K562 (cell line): ENCODE measurements at regions not wholly inside any gene's neighbourhood (a gene's known extent, or its start where the extent isn't known, plus 50 kb on each side); places are given as distances from the start of the nearest gene placed in this dataset.

Experiments
- CBX2 ChIP-seq: fragments of 200-600 bp; sonication (generic); IDR thresholded peaks from one replicate; pipeline ENCODE4 v1.6.1; 2012; ENCODE audit warnings: mild to moderate bottlenecking, low read length, inconsistent platforms; ENCODE audit not compliant: insufficient read depth, poor library complexity, severe bottlenecking
- CBX5 ChIP-seq: IDR thresholded peaks from 2 replicates; pipeline ENCODE4 v1.6.1; 2014; ENCODE audit warnings: low read depth, borderline replicate concordance
- NFIC ChIP-seq: fragments of 450-650 bp; IDR thresholded peaks from 2 replicates; pipeline ENCODE4 v1.6.1; 2017; ENCODE audit warnings: mild to moderate bottlenecking, inconsistent platforms
- RBM25 ChIP-seq: fragments of 200-400 bp; formaldehyde crosslinking; IDR thresholded peaks from 2 replicates; pipeline ENCODE4 v1.6.1; 2018; ENCODE audit warnings: low read length, low read depth, moderate library complexity; ENCODE audit not compliant: severe bottlenecking
- TAF7 ChIP-seq: fragments of 450-650 bp; IDR thresholded peaks from 2 replicates; pipeline ENCODE4 v1.6.1; 2016; ENCODE audit warnings: missing genetic modification characterization, missing compliant biosample characterization
- TF ChIP-seq, protein P1 (sequence below), 3 experiments: IDR thresholded peaks in 2 of 3; conservative IDR thresholded peaks in 1 of 3; 2 replicates each; pipeline ENCODE4 v1.5.1; 2011 to 2012; ENCODE audit warnings: low read length in 3 of 3, mild to moderate bottlenecking in 3 of 3, control low read depth in 2 of 3, improper control_type of control experiment in 1 of 3, inconsistent platforms in 1 of 3, low read depth in 1 of 3, mixed read lengths in 1 of 3, moderate library complexity in 1 of 3; ENCODE audit not compliant: insufficient read depth in 2 of 3
- TF ChIP-seq, protein P2 (sequence below): fragments of 450-650 bp; IDR thresholded peaks from 2 replicates; pipeline ENCODE4 v1.6.1; 2016; ENCODE audit warnings: mild to moderate bottlenecking, moderate library complexity
- TF ChIP-seq, protein P3 (sequence below): fragments of 450-650 bp; IDR thresholded peaks from 2 replicates; pipeline ENCODE4 v1.6.1; 2016; ENCODE audit warnings: antibody characterized with exemption

DNA sequence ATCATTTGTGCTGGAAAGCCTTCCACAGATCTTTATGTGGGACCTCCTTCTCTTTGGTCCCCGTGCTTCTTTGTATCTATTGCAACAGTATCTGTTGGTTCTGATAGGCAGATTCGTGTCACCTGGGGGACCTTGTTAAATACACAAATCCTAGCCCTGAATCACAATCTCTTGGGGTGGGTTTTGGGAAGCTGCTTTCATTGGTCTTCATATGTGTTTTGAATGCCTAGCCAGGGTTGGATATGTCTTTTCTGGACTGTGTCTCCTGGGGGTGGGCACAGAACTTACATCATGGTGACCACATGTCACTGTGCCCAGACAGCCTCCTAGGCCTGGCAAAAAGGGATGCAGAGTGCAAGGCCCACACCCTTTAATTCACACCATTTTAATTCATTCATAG lies 81.0 kb upstream of the HNF1B start:
- TF ChIP-seq RBM25 (no peak), CBX5 (no peak), TAF7 (tag) (no peak), NFIC (no peak), CBX2 (no peak)
- TF ChIP-seq, protein P1, sequence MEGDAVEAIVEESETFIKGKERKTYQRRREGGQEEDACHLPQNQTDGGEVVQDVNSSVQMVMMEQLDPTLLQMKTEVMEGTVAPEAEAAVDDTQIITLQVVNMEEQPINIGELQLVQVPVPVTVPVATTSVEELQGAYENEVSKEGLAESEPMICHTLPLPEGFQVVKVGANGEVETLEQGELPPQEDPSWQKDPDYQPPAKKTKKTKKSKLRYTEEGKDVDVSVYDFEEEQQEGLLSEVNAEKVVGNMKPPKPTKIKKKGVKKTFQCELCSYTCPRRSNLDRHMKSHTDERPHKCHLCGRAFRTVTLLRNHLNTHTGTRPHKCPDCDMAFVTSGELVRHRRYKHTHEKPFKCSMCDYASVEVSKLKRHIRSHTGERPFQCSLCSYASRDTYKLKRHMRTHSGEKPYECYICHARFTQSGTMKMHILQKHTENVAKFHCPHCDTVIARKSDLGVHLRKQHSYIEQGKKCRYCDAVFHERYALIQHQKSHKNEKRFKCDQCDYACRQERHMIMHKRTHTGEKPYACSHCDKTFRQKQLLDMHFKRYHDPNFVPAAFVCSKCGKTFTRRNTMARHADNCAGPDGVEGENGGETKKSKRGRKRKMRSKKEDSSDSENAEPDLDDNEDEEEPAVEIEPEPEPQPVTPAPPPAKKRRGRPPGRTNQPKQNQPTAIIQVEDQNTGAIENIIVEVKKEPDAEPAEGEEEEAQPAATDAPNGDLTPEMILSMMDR (IDR thresholded peaks at IDR 0.05 in 2 of 3, conservative IDR thresholded peaks at IDR 0.05 in 1 of 3; ENCODE audit: insufficient read depth in 2 of 3, low read depth in 1 of 3, low read length in 3 of 3) = no peak
- TF ChIP-seq, protein P2, sequence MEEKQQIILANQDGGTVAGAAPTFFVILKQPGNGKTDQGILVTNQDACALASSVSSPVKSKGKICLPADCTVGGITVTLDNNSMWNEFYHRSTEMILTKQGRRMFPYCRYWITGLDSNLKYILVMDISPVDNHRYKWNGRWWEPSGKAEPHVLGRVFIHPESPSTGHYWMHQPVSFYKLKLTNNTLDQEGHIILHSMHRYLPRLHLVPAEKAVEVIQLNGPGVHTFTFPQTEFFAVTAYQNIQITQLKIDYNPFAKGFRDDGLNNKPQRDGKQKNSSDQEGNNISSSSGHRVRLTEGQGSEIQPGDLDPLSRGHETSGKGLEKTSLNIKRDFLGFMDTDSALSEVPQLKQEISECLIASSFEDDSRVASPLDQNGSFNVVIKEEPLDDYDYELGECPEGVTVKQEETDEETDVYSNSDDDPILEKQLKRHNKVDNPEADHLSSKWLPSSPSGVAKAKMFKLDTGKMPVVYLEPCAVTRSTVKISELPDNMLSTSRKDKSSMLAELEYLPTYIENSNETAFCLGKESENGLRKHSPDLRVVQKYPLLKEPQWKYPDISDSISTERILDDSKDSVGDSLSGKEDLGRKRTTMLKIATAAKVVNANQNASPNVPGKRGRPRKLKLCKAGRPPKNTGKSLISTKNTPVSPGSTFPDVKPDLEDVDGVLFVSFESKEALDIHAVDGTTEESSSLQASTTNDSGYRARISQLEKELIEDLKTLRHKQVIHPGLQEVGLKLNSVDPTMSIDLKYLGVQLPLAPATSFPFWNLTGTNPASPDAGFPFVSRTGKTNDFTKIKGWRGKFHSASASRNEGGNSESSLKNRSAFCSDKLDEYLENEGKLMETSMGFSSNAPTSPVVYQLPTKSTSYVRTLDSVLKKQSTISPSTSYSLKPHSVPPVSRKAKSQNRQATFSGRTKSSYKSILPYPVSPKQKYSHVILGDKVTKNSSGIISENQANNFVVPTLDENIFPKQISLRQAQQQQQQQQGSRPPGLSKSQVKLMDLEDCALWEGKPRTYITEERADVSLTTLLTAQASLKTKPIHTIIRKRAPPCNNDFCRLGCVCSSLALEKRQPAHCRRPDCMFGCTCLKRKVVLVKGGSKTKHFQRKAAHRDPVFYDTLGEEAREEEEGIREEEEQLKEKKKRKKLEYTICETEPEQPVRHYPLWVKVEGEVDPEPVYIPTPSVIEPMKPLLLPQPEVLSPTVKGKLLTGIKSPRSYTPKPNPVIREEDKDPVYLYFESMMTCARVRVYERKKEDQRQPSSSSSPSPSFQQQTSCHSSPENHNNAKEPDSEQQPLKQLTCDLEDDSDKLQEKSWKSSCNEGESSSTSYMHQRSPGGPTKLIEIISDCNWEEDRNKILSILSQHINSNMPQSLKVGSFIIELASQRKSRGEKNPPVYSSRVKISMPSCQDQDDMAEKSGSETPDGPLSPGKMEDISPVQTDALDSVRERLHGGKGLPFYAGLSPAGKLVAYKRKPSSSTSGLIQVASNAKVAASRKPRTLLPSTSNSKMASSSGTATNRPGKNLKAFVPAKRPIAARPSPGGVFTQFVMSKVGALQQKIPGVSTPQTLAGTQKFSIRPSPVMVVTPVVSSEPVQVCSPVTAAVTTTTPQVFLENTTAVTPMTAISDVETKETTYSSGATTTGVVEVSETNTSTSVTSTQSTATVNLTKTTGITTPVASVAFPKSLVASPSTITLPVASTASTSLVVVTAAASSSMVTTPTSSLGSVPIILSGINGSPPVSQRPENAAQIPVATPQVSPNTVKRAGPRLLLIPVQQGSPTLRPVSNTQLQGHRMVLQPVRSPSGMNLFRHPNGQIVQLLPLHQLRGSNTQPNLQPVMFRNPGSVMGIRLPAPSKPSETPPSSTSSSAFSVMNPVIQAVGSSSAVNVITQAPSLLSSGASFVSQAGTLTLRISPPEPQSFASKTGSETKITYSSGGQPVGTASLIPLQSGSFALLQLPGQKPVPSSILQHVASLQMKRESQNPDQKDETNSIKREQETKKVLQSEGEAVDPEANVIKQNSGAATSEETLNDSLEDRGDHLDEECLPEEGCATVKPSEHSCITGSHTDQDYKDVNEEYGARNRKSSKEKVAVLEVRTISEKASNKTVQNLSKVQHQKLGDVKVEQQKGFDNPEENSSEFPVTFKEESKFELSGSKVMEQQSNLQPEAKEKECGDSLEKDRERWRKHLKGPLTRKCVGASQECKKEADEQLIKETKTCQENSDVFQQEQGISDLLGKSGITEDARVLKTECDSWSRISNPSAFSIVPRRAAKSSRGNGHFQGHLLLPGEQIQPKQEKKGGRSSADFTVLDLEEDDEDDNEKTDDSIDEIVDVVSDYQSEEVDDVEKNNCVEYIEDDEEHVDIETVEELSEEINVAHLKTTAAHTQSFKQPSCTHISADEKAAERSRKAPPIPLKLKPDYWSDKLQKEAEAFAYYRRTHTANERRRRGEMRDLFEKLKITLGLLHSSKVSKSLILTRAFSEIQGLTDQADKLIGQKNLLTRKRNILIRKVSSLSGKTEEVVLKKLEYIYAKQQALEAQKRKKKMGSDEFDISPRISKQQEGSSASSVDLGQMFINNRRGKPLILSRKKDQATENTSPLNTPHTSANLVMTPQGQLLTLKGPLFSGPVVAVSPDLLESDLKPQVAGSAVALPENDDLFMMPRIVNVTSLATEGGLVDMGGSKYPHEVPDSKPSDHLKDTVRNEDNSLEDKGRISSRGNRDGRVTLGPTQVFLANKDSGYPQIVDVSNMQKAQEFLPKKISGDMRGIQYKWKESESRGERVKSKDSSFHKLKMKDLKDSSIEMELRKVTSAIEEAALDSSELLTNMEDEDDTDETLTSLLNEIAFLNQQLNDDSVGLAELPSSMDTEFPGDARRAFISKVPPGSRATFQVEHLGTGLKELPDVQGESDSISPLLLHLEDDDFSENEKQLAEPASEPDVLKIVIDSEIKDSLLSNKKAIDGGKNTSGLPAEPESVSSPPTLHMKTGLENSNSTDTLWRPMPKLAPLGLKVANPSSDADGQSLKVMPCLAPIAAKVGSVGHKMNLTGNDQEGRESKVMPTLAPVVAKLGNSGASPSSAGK = no peak
- TF ChIP-seq, protein P3, sequence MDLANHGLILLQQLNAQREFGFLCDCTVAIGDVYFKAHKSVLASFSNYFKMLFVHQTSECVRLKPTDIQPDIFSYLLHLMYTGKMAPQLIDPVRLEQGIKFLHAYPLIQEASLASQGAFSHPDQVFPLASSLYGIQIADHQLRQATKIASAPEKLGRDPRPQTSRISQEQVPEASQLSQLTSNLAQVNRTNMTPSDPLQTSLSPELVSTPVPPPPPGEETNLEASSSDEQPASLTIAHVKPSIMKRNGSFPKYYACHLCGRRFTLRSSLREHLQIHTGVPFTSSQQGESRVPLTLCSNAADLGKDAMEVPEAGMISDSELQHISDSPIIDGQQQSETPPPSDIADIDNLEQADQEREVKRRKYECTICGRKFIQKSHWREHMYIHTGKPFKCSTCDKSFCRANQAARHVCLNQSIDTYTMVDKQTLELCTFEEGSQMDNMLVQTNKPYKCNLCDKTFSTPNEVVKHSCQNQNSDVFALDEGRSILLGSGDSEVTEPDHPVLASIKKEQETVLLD = no peak
